Panc1 (cell line): ENCODE measurements at regions not wholly inside any gene's neighbourhood (a gene's known extent, or its start where the extent isn't known, plus 50 kb on each side); places are given as distances from the start of the nearest gene placed in this dataset.

Source experiments
- CTCF ChIP-seq: fragments of 450-650 bp; IDR thresholded peaks from 2 replicates; pipeline ENCODE4 v1.5.1; 2017; ENCODE audit warnings: mild to moderate bottlenecking
- REST ChIP-seq, 2 experiments: IDR thresholded peaks; 2 replicates each; pipeline ENCODE4 v1.6.1; 2011 to 2012; ENCODE audit warnings: low read depth in 2 of 2, control low read depth in 1 of 2, low read length in 1 of 2, mild to moderate bottlenecking in 1 of 2, moderate library complexity in 1 of 2; ENCODE audit not compliant: insufficient read depth in 1 of 2

- TF ChIP-seq CTCF (no peak), REST (IDR thresholded peaks at IDR 0.05; ENCODE audit: insufficient read depth in 1 of 2, low read depth in 2 of 2, low read length in 1 of 2) (no peak)
Measured at GRCh38 chr9:82883436-82883835, 179.5 kb downstream of the RASEF start.
